Body of pancreas (tissue), 4 donors: ENCODE measurements at regions not wholly inside any gene's neighbourhood (a gene's known extent, or its start where the extent isn't known, plus 50 kb on each side); places are given as distances from the start of the nearest gene placed in this dataset.

Source experiments
- CTCF ChIP-seq, 7 experiments: fragments of 450-650 bp in 4 of 7; fragments of 200-600 bp in 3 of 7; sonication (generic) in 3 of 7; IDR thresholded peaks; one replicate each; pipeline ENCODE4 v1.5.1; 2016 to 2019; ENCODE audit warnings: antibody characterized with exemption in 7 of 7
- POLR2A ChIP-seq, 3 donors: fragments of 450-650 bp; IDR thresholded peaks; one replicate each; pipeline ENCODE4 v1.6.1; 2016; ENCODE audit warnings: antibody characterized with exemption in 3 of 3, mild to moderate bottlenecking in 2 of 3

GRCh38 chr3:64975147-64975546 is 287.3 kb upstream of the ADAMTS9 start:
- TF ChIP-seq CTCF (IDR thresholded peaks at IDR 0.05): no peak
- TF ChIP-seq POLR2A (IDR thresholded peaks at IDR 0.05): no peak
